ENCODE measurements at regions not wholly inside any gene's neighbourhood (a gene's known extent, or its start where the extent isn't known, plus 50 kb on each side); places are given as distances from the start of the nearest gene placed in this dataset.
"Not testable (repeated sequence)": the region's sequence is repeated elsewhere in the genome, so short reads cannot be mapped to it uniquely, and the experiment has no call there.

- no peaks in the 10 kb centered on the region for H3K36me3 ChIP-seq
- intact Hi-C loops (cut with DNase I; ENCODE audit: low total_unique reads): no loop called here
- H3K27ac ChIP-seq: no peak overlapping the region
- TF ChIP-seq POLR2A (IDR thresholded peaks at IDR 0.05) (no peak), CTCF (IDR thresholded peaks at IDR 0.05) (no peak), POLR2AphosphoS5 (IDR thresholded peaks at IDR 0.05) (no peak), EP300 (IDR thresholded peaks at IDR 0.05; ENCODE audit: low read depth) (no peak)
- H3K27me3 ChIP-seq: no peaks in the 10 kb centered on the region
- no peak overlapping the region for H3K4me3 ChIP-seq
- 42 to 54% methylated on average over 6 to 12 of the region's 12 CpGs for WGBS, 2 donors (ENCODE audit: low coverage in 1 of 2)
- no peaks in the 10 kb centered on the region for H3K9me3 ChIP-seq
- peaks cover 0 to 5% (median 0%) of the 10 kb centered on the region in 4 donors for H3K4me1 ChIP-seq
- DNase-seq: no peak
- in situ Hi-C loops (cut with MboI; ENCODE audit: low pct_ligation_motif_present in 1 of 4, low pct_unique_long_range_greater_than_20kb in 1 of 4, low sequenced_read_pairs in 3 of 4): no loop called here
These were observed 193.4 kb upstream of the WWC1 start for GRCh38 chr5:168097876-168098653.

- DNase-seq: no peak
- intact Hi-C loops (cut with DNase I; ENCODE audit: low total_unique reads): no loop called here
- in situ Hi-C loops (cut with MboI; ENCODE audit: low pct_ligation_motif_present in 1 of 4, low pct_unique_long_range_greater_than_20kb in 1 of 4, low sequenced_read_pairs in 3 of 4): loop anchor here in 1 of 4 donors (10.0 kb wide), 1 partner anchor 113 kb away; no protein-coding TSS in a partner anchor
- Histone ChIP-seq H3K9me3 (no peaks in the 10 kb centered on the region), H3K27me3 (no peaks in the 10 kb centered on the region), H3K36me3 (no peaks in the 10 kb centered on the region), H3K27ac (no peak overlapping the region), H3K4me1 (peaks cover 0 to 25% (median 20%) of the 10 kb centered on the region in 4 donors), H3K4me3 (no peak overlapping the region)
- no peak for TF ChIP-seq POLR2AphosphoS5 (IDR thresholded peaks at IDR 0.05)
- TF ChIP-seq EP300 (IDR thresholded peaks at IDR 0.05; ENCODE audit: low read depth): no peak
- no peak for TF ChIP-seq CTCF (IDR thresholded peaks at IDR 0.05)
- no peak for TF ChIP-seq POLR2A (IDR thresholded peaks at IDR 0.05)
- WGBS, 2 donors (ENCODE audit: low coverage in 1 of 2): 87 to 92% methylated on average over 8 of the region's 8 CpGs
These were observed 190.1 kb upstream of the WWC1 start for GRCh38 chr5:168101352-168101751.

- H3K27ac ChIP-seq; intact Hi-C loops (cut with DNase I; ENCODE audit: low total_unique reads); H3K27me3 ChIP-seq; H3K4me3 ChIP-seq; DNase-seq; H3K36me3 ChIP-seq; H3K9me3 ChIP-seq: not testable (repeated sequence)
- peaks cover 0 to 23% (median 20%) of the 10 kb centered on the region in 4 donors for H3K4me1 ChIP-seq
- 78 to 94% methylated on average over 4 to 6 of the region's 6 CpGs for WGBS, 2 donors (ENCODE audit: low coverage in 1 of 2)
- in situ Hi-C loops (cut with MboI; ENCODE audit: low pct_ligation_motif_present in 1 of 4, low pct_unique_long_range_greater_than_20kb in 1 of 4, low sequenced_read_pairs in 3 of 4): loop anchor here in 1 of 4 donors (10.0 kb wide), 1 partner anchor 112 kb away; no protein-coding TSS in a partner anchor
These were observed 188.4 kb upstream of the WWC1 start for GRCh38 chr5:168103018-168103417.

GRCh38 chr5:168104350-168104749 lies 187.1 kb upstream of the WWC1 start:
- DNase-seq: no peak
- Histone ChIP-seq H3K4me1 (peaks cover 0 to 23% (median 19%) of the 10 kb centered on the region in 4 donors), H3K4me3 (peak overlapping the region in 1 of 4 donors; percentile 10), H3K27me3 (no peaks in the 10 kb centered on the region), H3K9me3 (no peaks in the 10 kb centered on the region), H3K36me3 (no peaks in the 10 kb centered on the region), H3K27ac (peak overlapping the region; percentile 70 to 77 (median 75))
- no peak for TF ChIP-seq POLR2A (IDR thresholded peaks at IDR 0.05)
- no peak for TF ChIP-seq CTCF (IDR thresholded peaks at IDR 0.05)
- TF ChIP-seq EP300 (IDR thresholded peaks at IDR 0.05; ENCODE audit: low read depth): no peak
- TF ChIP-seq POLR2AphosphoS5 (IDR thresholded peaks at IDR 0.05): no peak
- intact Hi-C loops (cut with DNase I; ENCODE audit: low total_unique reads) (no loop called here), in situ Hi-C loops (cut with MboI; ENCODE audit: low pct_ligation_motif_present in 1 of 4, low pct_unique_long_range_greater_than_20kb in 1 of 4, low sequenced_read_pairs in 3 of 4) (loop anchor here in 1 of 4 donors (10.0 kb wide), 1 partner anchor 110 kb away; no protein-coding TSS in a partner anchor)
- WGBS, 2 donors (ENCODE audit: low coverage in 1 of 2): 56 to 58% methylated on average over 10 to 12 of the region's 12 CpGs

Measured in transverse colon (tissue), 4 donors.